ENCODE measurements at regions not wholly inside any gene's neighbourhood (a gene's known extent, or its start where the extent isn't known, plus 50 kb on each side); places are given as distances from the start of the nearest gene placed in this dataset.

- no peak for DNase-seq (ENCODE audit: low spot score)
Observed at GRCh38 chr11:104830508-104830907, 67.8 kb downstream of the CASP12 start.

GRCh38 chr11:104830080-104830479 lies 68.2 kb downstream of the CASP12 start:
- no peak for DNase-seq (ENCODE audit: low spot score)

- no peak for DNase-seq (ENCODE audit: low spot score)
Observed at GRCh38 chr11:104826772-104827171, 71.5 kb downstream of the CASP12 start.

GRCh38 chr11:104823657-104824056 lies 74.6 kb downstream of the CASP12 start:
- no peak for DNase-seq (ENCODE audit: low spot score)

- no peak for DNase-seq (ENCODE audit: low spot score)
Observed at GRCh38 chr11:104820431-104820830, 77.8 kb downstream of the CASP12 start.

GRCh38 chr11:104819603-104820002 lies 78.7 kb downstream of the CASP12 start:
- DNase-seq (ENCODE audit: low spot score), result no peak

GRCh38 chr11:104819107-104819506 lies 79.2 kb downstream of the CASP12 start:
- no peak for DNase-seq (ENCODE audit: low spot score)

GRCh38 chr11:104817973-104818372 lies 80.3 kb downstream of the CASP12 start:
- no peak for DNase-seq (ENCODE audit: low spot score)

- DNase-seq (ENCODE audit: low spot score), result no peak
Observed at GRCh38 chr11:104813532-104813931, 84.7 kb downstream of the CASP12 start.

GRCh38 chr11:104812103-104812788 lies 86.0 kb downstream of the CASP12 start:
- DNase-seq (ENCODE audit: low spot score), result no peak

- DNase-seq (ENCODE audit: low spot score), result no peak
Observed at GRCh38 chr11:104803776-104804175, 94.5 kb downstream of the CASP12 start.

GRCh38 chr11:104799251-104799650 lies 99.0 kb downstream of the CASP12 start:
- no peak for DNase-seq (ENCODE audit: low spot score)

- no peak for DNase-seq (ENCODE audit: low spot score)
Observed at GRCh38 chr11:104798789-104799188, 99.5 kb downstream of the CASP12 start.

GRCh38 chr11:104796301-104796700 lies 102.0 kb downstream of the CASP12 start:
- DNase-seq (ENCODE audit: low spot score), result no peak

GRCh38 chr11:104795501-104796213 lies 102.6 kb downstream of the CASP12 start:
- no peak for DNase-seq (ENCODE audit: low spot score)

GRCh38 chr11:104792861-104793260 lies 105.4 kb downstream of the CASP12 start:
- no peak for DNase-seq (ENCODE audit: low spot score)

- no peak for DNase-seq (ENCODE audit: low spot score)
Observed at GRCh38 chr11:104791896-104792295, 106.4 kb downstream of the CASP12 start.

GRCh38 chr11:104784684-104785460 lies 113.4 kb downstream of the CASP12 start:
- no peak for DNase-seq (ENCODE audit: low spot score)

- DNase-seq (ENCODE audit: low spot score), result no peak
Observed at GRCh38 chr11:104783241-104783640, 115.0 kb downstream of the CASP12 start.

- no peak for DNase-seq (ENCODE audit: low spot score)
Observed at GRCh38 chr11:104782377-104782754, 115.9 kb downstream of the CASP12 start.

- DNase-seq (ENCODE audit: low spot score), result no peak
Observed at GRCh38 chr11:104781719-104782376, 116.4 kb downstream of the CASP12 start.

GRCh38 chr11:104781037-104781436 lies 117.2 kb downstream of the CASP12 start:
- DNase-seq (ENCODE audit: low spot score), result no peak

All from CD4-positive, alpha-beta T cell treated with Interleukin-6 at 100 ng/mL for 8 hours (primary cell).